ENCODE measurements at regions not wholly inside any gene's neighbourhood (a gene's known extent, or its start where the extent isn't known, plus 50 kb on each side); places are given as distances from the start of the nearest gene placed in this dataset.
"Not testable (repeated sequence)": the region's sequence is repeated elsewhere in the genome, so short reads cannot be mapped to it uniquely, and the experiment has no call there.

GRCh38 chr1:47663286-47663685, 225.4 kb downstream of the FOXD2 start:
- peaks cover 19% of the 10 kb centered on the region for H3K27me3 Mint-ChIP-seq
- H3K9me3 Mint-ChIP-seq, result no peaks in the 10 kb centered on the region
- H3K27ac Mint-ChIP-seq, result no peak overlapping the region
- H3K36me3 Mint-ChIP-seq, result no peaks in the 10 kb centered on the region
- TF ChIP-seq, protein P1, sequence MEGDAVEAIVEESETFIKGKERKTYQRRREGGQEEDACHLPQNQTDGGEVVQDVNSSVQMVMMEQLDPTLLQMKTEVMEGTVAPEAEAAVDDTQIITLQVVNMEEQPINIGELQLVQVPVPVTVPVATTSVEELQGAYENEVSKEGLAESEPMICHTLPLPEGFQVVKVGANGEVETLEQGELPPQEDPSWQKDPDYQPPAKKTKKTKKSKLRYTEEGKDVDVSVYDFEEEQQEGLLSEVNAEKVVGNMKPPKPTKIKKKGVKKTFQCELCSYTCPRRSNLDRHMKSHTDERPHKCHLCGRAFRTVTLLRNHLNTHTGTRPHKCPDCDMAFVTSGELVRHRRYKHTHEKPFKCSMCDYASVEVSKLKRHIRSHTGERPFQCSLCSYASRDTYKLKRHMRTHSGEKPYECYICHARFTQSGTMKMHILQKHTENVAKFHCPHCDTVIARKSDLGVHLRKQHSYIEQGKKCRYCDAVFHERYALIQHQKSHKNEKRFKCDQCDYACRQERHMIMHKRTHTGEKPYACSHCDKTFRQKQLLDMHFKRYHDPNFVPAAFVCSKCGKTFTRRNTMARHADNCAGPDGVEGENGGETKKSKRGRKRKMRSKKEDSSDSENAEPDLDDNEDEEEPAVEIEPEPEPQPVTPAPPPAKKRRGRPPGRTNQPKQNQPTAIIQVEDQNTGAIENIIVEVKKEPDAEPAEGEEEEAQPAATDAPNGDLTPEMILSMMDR (conservative IDR thresholded peaks at IDR 0.05), result no peak
- H3K4me3 Mint-ChIP-seq, result no peak overlapping the region
- DNase-seq (ENCODE audit: extremely low spot score, unreplicated experiment), result no peak
- H3K4me1 Mint-ChIP-seq (ENCODE audit: unreplicated experiment), result peaks cover 18% of the 10 kb centered on the region

DNA sequence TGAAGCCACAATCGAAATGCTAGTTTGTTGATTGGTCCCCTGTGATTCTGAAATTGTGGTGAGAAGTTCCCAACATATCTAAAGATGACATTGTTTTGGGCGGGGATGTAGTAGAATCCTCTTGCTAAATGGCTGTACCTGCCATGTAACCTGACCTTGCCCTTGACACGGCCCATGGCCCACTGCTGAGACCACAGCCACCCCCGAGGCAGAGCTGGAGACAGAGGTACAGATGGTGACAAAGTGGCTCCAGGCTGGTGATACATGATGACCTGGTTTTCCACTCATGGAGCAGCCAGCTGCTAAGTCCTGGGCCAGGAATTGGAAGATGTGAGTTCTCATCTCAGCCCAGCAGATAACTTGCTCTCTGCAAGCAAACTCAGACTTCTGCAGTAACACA, 226.5 kb downstream of the FOXD2 start:
- TF ChIP-seq, protein P1 (conservative IDR thresholded peaks at IDR 0.05), result no peak
- Mint-ChIP-seq H3K9me3 (no peaks in the 10 kb centered on the region), H3K4me3 (no peak overlapping the region), H3K27ac (no peak overlapping the region), H3K36me3 (no peaks in the 10 kb centered on the region), H3K27me3 (peaks cover 18% of the 10 kb centered on the region), H3K4me1 (ENCODE audit: unreplicated experiment) (peaks cover 11% of the 10 kb centered on the region)
- DNase-seq (ENCODE audit: extremely low spot score, unreplicated experiment), result peak; percentile 54

DNA sequence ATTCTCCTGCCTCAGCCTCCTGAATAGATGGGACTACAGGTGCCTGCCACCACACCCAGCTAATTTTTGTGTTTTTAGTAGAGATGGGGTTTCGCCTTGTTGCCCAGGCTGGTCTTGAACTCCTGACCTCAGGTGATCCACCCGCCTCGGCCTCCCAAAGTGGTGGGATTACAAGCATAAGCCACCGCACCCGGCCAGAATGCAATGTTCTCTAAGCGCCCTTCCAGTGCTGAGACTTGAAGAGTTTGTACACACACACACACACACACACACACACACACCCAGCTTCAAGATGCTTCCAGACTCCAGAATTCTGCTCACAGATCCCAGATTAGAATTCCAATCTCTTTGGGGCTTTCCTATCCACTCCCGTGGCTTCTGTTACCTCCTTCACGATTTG, 227.1 kb downstream of the FOXD2 start:
- H3K27me3 Mint-ChIP-seq, result peaks cover 17% of the 10 kb centered on the region
- not testable (repeated sequence) for H3K27ac Mint-ChIP-seq; H3K36me3 Mint-ChIP-seq; H3K9me3 Mint-ChIP-seq; H3K4me3 Mint-ChIP-seq; H3K4me1 Mint-ChIP-seq (ENCODE audit: unreplicated experiment)
- peak; percentile 44 for DNase-seq (ENCODE audit: extremely low spot score, unreplicated experiment)

GRCh38 chr1:47669081-47669585, 231.3 kb downstream of the FOXD2 start:
- Mint-ChIP-seq H3K27ac (no peak overlapping the region), H3K9me3 (peaks cover 6% of the 10 kb centered on the region), H3K36me3 (peaks cover 4% of the 10 kb centered on the region), H3K27me3 (peaks cover 11% of the 10 kb centered on the region), H3K4me3 (no peak overlapping the region), H3K4me1 (ENCODE audit: unreplicated experiment) (no peaks in the 10 kb centered on the region)
- peak; percentile 24 for DNase-seq (ENCODE audit: extremely low spot score, unreplicated experiment)
- TF ChIP-seq, protein P1 (conservative IDR thresholded peaks at IDR 0.05), result no peak

- Mint-ChIP-seq H3K4me1 (ENCODE audit: unreplicated experiment) (peaks cover 17% of the 10 kb centered on the region), H3K4me3 (no peak overlapping the region), H3K9me3 (peaks cover 6% of the 10 kb centered on the region), H3K27me3 (peaks cover 24% of the 10 kb centered on the region), H3K36me3 (peaks cover 4% of the 10 kb centered on the region), H3K27ac (no peak overlapping the region)
- DNase-seq (ENCODE audit: extremely low spot score, unreplicated experiment), result no peak
- TF ChIP-seq, protein P1 (conservative IDR thresholded peaks at IDR 0.05), result no peak
Observed at GRCh38 chr1:47672622-47673021, 234.8 kb downstream of the FOXD2 start.

GRCh38 chr1:47674189-47674588, 236.3 kb downstream of the FOXD2 start:
- Mint-ChIP-seq H3K27ac (no peak overlapping the region), H3K4me3 (no peak overlapping the region)

More at GRCh38 chr1:47674189-47674588, 236.3 kb downstream of the FOXD2 start:
- DNase-seq (ENCODE audit: extremely low spot score, unreplicated experiment), result no peak
- H3K9me3 Mint-ChIP-seq, result peaks cover 6% of the 10 kb centered on the region
- TF ChIP-seq, protein P1 (conservative IDR thresholded peaks at IDR 0.05), result no peak
- H3K27me3 Mint-ChIP-seq, result peaks cover 25% of the 10 kb centered on the region
- peaks cover 4% of the 10 kb centered on the region for H3K36me3 Mint-ChIP-seq
- H3K4me1 Mint-ChIP-seq (ENCODE audit: unreplicated experiment), result peaks cover 25% of the 10 kb centered on the region
